GM08714 (cell line): ENCODE measurements at regions not wholly inside any gene's neighbourhood (a gene's known extent, or its start where the extent isn't known, plus 50 kb on each side); places are given as distances from the start of the nearest gene placed in this dataset.
"Not testable (repeated sequence)": the region's sequence is repeated elsewhere in the genome, so short reads cannot be mapped to it uniquely, and the experiment has no call there.

Source experiments
- H3K4me3 ChIP-seq: fragments of 200-500 bp; sonication (Bioruptor generic); 2 replicates; pipeline ENCODE4 v1.5.1; 2014; ENCODE audit warnings: mild to moderate bottlenecking, low read length, inconsistent platforms
- ZNF274 ChIP-seq: IDR thresholded peaks from 2 replicates; pipeline ENCODE4 v1.6.1; 2012; ENCODE audit warnings: mild to moderate bottlenecking, low read depth, low read length

GRCh38 chr15:22236469-22236868, 156.1 kb downstream of the OR4M2 start:
- no peak overlapping the region for H3K4me3 ChIP-seq
- no peak for TF ChIP-seq ZNF274

- no peak for TF ChIP-seq ZNF274
- no peak overlapping the region for H3K4me3 ChIP-seq
Measured at GRCh38 chr15:22237891-22238275, 157.6 kb downstream of the OR4M2 start.

GRCh38 chr15:22238276-22238958, 158.1 kb downstream of the OR4M2 start:
- H3K4me3 ChIP-seq = not testable (repeated sequence)

- H3K4me3 ChIP-seq = not testable (repeated sequence)
Measured at GRCh38 chr15:22238959-22239805, 158.9 kb downstream of the OR4M2 start.

- no peak overlapping the region for H3K4me3 ChIP-seq
- no peak for TF ChIP-seq ZNF274
Measured at GRCh38 chr15:22239806-22240180, 159.5 kb downstream of the OR4M2 start.

GRCh38 chr15:22240403-22240802, 160.1 kb downstream of the OR4M2 start:
- no peak overlapping the region for H3K4me3 ChIP-seq
- no peak for TF ChIP-seq ZNF274

GRCh38 chr15:22240986-22241385, 160.7 kb downstream of the OR4M2 start:
- H3K4me3 ChIP-seq = no peak overlapping the region
- no peak for TF ChIP-seq ZNF274

GRCh38 chr15:22241451-22241850, 161.1 kb downstream of the OR4M2 start:
- no peak overlapping the region for H3K4me3 ChIP-seq
- no peak for TF ChIP-seq ZNF274

- not testable (repeated sequence) for H3K4me3 ChIP-seq
Measured at GRCh38 chr15:22242311-22242710, 162.0 kb downstream of the OR4M2 start.

- H3K4me3 ChIP-seq = no peak overlapping the region
- TF ChIP-seq ZNF274 = no peak
Measured at GRCh38 chr15:22243440-22244130, 163.3 kb downstream of the OR4M2 start.

- H3K4me3 ChIP-seq = not testable (repeated sequence)
Measured at GRCh38 chr15:22249511-22249910, 169.2 kb downstream of the OR4M2 start.

GRCh38 chr15:22250501-22251290, 170.4 kb downstream of the OR4M2 start:
- not testable (repeated sequence) for H3K4me3 ChIP-seq

- no peak for TF ChIP-seq ZNF274
- no peak overlapping the region for H3K4me3 ChIP-seq
Measured at GRCh38 chr15:22251422-22251821, 171.1 kb downstream of the OR4M2 start.

- not testable (repeated sequence) for H3K4me3 ChIP-seq
Measured at GRCh38 chr15:22252047-22252446, 171.7 kb downstream of the OR4M2 start.

GRCh38 chr15:22252521-22252920, 172.2 kb downstream of the OR4M2 start:
- not testable (repeated sequence) for H3K4me3 ChIP-seq

- not testable (repeated sequence) for H3K4me3 ChIP-seq
Measured at GRCh38 chr15:22253002-22253675, 172.8 kb downstream of the OR4M2 start.
